GM19468 (cell line): ENCODE measurements at regions not wholly inside any gene's neighbourhood (a gene's known extent, or its start where the extent isn't known, plus 50 kb on each side); places are given as distances from the start of the nearest gene placed in this dataset.
A peak's percentile ranks its signal among the peaks of the same experiment; 100 is the strongest.

Experiments used
- ATAC-seq: cut with Tn5 transposase; IDR thresholded peaks from one replicate; pipeline ENCODE4 v1.9.1; 2021; ENCODE audit warnings: mild to moderate bottlenecking, moderate library complexity, moderate number of reproducible peaks; ENCODE audit not compliant: unreplicated experiment; ENCODE audit errors: extremely low read depth

GRCh38 chr21:28758042-28758882, 234.4 kb downstream of the LTN1 start:
- no peak for ATAC-seq

- ATAC-seq = no peak
Measured at GRCh38 chr21:28754862-28755261, 237.8 kb downstream of the LTN1 start.

GRCh38 chr21:28754127-28754611, 238.5 kb downstream of the LTN1 start:
- ATAC-seq = no peak

- no peak for ATAC-seq
Measured at GRCh38 chr21:28752131-28752530, 240.5 kb downstream of the LTN1 start.

GRCh38 chr21:28751176-28751575, 241.5 kb downstream of the LTN1 start:
- ATAC-seq = no peak

DNA sequence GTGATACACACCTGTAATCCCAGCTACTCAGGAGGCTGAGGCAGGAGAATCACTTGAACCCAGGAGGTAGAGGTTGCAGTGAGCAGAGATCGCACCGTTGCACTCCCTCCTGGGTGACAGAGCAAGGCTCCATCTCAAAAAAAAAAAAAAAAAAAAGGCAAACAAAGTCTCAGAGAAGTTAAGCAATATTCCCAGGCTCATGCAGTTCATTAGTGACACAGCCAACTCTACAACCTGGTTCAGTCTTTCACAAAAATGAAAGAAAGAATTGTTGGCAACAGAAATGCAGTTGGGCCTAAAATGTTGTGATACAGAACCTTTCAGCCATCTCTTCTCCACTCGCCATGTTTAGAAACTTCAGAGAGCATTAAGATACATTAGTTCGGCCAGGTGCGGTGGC, 242.1 kb downstream of the LTN1 start:
- no peak for ATAC-seq

GRCh38 chr21:28749536-28749935, 243.1 kb downstream of the LTN1 start:
- ATAC-seq = no peak

- no peak for ATAC-seq
Measured at GRCh38 chr21:28747464-28747863, 245.2 kb downstream of the LTN1 start.

GRCh38 chr21:28746166-28746565, 246.5 kb downstream of the LTN1 start:
- ATAC-seq = no peak

GRCh38 chr21:28745131-28746016, 247.3 kb downstream of the LTN1 start:
- peak; percentile 66 for ATAC-seq

DNA sequence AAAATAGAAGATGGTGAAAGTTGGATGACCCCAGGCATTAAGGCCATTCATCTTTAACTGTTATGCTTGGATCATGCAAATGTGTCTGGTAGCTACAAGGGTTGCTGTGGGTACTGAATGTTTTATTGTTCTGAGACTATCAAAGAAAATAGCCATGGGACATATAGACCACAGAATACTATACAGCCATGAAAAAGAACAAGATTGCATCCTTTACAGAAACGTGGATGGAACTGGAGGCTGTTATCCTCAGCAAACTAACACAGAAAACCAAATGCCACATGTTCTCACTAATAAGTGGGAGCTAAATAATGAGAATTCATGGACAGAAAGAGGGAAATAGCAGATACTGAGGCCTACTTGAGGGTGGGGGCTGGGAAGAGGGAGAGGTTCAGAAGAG, 249.0 kb downstream of the LTN1 start:
- no peak for ATAC-seq

DNA sequence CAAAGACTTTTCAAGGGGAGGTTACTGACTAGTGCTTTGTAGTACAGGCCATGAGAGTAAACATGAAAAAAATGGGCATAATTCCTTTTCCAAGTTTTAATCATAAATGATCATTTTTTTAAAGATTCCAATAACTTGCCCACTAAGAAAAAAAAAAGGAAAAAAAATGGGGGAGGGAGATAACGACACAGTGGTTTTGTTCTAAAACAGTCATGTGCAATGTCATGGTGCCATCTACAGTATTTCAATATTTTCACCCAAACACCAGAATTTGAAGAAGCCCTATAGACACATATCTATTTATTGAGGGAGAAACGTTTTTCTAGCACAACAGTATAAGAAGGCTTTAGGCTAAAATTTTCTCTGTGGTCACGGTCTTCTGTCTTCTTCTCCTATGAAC, 250.2 kb downstream of the LTN1 start:
- ATAC-seq = no peak

GRCh38 chr21:28740125-28740524, 252.6 kb downstream of the LTN1 start:
- no peak for ATAC-seq

GRCh38 chr21:28738882-28739281, 253.8 kb downstream of the LTN1 start:
- ATAC-seq = no peak

DNA sequence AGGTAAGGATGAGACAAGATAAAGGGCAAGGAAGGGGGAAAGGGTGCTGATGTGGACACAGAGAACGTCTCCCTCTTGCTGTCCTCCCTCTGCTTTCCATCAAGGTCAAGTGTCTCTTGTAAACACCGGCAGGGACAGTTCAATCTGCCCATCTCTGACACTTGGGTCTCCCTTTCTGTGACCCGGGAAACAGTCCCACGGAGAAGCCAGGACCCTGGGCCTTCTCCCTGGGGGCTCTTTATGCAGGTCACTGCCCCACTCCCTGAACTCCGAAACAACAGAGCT, 254.3 kb downstream of the LTN1 start:
- ATAC-seq = no peak

DNA sequence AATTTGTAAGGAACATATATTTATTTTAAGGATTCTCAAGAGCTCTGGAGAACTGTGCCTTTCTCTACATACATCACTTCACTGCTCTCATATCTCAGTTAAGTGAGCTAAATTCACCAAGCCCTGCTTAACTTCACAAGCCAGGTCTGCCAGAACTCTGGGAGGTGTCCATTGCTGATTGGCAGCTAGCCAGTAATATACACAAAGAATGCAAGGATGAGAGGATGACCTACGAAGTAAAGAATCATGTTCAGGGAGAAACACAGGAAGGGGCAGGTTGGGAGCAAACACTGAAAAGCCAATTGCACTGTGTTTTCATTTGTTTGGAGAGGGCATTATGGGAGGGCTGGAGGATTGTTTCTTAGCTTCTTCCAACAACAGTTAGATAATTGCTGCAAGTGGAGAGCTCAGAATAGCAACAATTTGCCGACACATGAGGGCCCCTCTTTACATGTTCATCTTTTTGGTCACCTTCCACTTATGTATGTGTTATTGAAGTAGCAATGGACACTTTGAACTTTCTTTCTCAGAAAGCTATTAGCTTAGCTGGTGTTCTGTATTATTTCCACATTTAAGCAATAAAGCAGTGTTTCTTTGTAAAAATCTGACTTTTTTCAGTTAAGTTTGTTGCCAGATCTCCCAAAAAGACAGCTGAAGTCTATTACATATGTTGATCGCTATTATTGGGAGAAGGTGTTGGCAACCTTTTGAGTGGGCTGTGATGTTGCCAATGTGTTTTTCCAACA, 254.8 kb downstream of the LTN1 start:
- no peak for ATAC-seq

GRCh38 chr21:28734522-28735175, 258.0 kb downstream of the LTN1 start:
- no peak for ATAC-seq

DNA sequence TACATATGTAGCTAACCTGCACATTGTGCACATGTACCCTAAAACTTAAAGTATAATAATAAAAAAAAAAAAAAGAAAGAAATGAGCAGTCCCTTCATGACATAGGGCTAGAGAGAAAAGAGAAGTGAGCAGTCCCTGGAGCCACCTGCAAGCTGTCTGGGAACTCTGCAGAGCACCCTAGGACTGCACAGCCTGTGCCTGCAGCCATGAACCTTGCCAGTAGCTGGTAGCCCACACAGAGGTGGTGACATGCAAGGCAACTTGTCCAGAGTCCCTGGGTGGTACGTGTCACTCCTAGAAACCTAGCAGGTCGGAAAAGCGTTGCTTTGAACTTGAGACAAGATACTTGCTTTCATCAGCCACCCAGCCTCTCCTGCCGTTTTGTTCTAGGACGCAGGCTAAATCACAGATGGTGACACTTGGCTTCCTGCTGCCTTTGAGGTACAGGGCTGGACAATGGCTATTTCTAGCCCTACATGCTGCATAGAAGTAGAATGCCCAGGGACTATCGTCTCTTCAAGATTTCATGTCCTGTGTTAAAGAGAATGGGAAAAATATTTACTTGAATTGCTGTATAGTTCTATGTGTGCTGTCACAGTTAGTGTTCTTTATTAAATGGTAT, 260.9 kb downstream of the LTN1 start:
- no peak for ATAC-seq

- ATAC-seq = no peak
Measured at GRCh38 chr21:28729887-28730286, 262.8 kb downstream of the LTN1 start.

- no peak for ATAC-seq
Measured at GRCh38 chr21:28727809-28728208, 264.9 kb downstream of the LTN1 start.
